DND-41 (cell line): ENCODE measurements at regions not wholly inside any gene's neighbourhood (a gene's known extent, or its start where the extent isn't known, plus 50 kb on each side); places are given as distances from the start of the nearest gene placed in this dataset.

Experiments
- EZH2 ChIP-seq: IDR thresholded peaks from 3 replicates; pipeline ENCODE4 v1.6.1; 2012; ENCODE audit warnings: borderline replicate concordance, low read depth, mild to moderate bottlenecking, moderate library complexity, low read length, inconsistent platforms; ENCODE audit not compliant: severe bottlenecking
- TF ChIP-seq, protein P1 (sequence below): IDR thresholded peaks from 2 replicates; pipeline ENCODE4 v1.5.1; 2012; ENCODE audit warnings: borderline replicate concordance, low read length, moderate library complexity, mild to moderate bottlenecking; ENCODE audit not compliant: poor library complexity, severe bottlenecking; ENCODE audit errors: extremely low read depth

GRCh38 chr15:38168467-38169070, 84.1 kb upstream of the SPRED1 start:
- TF ChIP-seq, protein P1, sequence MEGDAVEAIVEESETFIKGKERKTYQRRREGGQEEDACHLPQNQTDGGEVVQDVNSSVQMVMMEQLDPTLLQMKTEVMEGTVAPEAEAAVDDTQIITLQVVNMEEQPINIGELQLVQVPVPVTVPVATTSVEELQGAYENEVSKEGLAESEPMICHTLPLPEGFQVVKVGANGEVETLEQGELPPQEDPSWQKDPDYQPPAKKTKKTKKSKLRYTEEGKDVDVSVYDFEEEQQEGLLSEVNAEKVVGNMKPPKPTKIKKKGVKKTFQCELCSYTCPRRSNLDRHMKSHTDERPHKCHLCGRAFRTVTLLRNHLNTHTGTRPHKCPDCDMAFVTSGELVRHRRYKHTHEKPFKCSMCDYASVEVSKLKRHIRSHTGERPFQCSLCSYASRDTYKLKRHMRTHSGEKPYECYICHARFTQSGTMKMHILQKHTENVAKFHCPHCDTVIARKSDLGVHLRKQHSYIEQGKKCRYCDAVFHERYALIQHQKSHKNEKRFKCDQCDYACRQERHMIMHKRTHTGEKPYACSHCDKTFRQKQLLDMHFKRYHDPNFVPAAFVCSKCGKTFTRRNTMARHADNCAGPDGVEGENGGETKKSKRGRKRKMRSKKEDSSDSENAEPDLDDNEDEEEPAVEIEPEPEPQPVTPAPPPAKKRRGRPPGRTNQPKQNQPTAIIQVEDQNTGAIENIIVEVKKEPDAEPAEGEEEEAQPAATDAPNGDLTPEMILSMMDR = no peak
- TF ChIP-seq EZH2 = no peak
